OCI-LY1 (cell line): ENCODE measurements at regions not wholly inside any gene's neighbourhood (a gene's known extent, or its start where the extent isn't known, plus 50 kb on each side); places are given as distances from the start of the nearest gene placed in this dataset.

ENCODE experiments used
- CTCF ChIP-seq: fragments of 200-600 bp; sonication (generic), shearing (Covaris generic); IDR thresholded peaks from 2 replicates; pipeline ENCODE4 v1.5.1; 2017; ENCODE audit warnings: mild to moderate bottlenecking, antibody characterized with exemption, low read length, moderate library complexity, mixed read lengths
- EZH2 ChIP-seq: fragments of 200-600 bp; sonication (generic), shearing (Covaris generic); IDR thresholded peaks from 2 replicates; pipeline ENCODE4 v1.8.0; 2017; ENCODE audit warnings: borderline replicate concordance, mixed run types, mild to moderate bottlenecking, antibody characterized with exemption, low read length, moderate library complexity, mixed read lengths

GRCh38 chr7:17599733-17600339, 301.4 kb downstream of the AHR start:
- TF ChIP-seq CTCF (no peak), EZH2 (no peak)
